Endometrial microvascular endothelial cells (primary cell): ENCODE measurements at regions not wholly inside any gene's neighbourhood (a gene's known extent, or its start where the extent isn't known, plus 50 kb on each side); places are given as distances from the start of the nearest gene placed in this dataset.
"Not testable (repeated sequence)": the region's sequence is repeated elsewhere in the genome, so short reads cannot be mapped to it uniquely, and the experiment has no call there.

Source experiments
- in situ Hi-C: cut with HindIII; loops from 2 replicates; pipeline ENCODE4 v1.10.0; 2017; ENCODE audit warnings: low sequenced_read_pairs, low pct_unique_long_range_greater_than_20kb; ENCODE audit errors: inconsistent ontology term

DNA sequence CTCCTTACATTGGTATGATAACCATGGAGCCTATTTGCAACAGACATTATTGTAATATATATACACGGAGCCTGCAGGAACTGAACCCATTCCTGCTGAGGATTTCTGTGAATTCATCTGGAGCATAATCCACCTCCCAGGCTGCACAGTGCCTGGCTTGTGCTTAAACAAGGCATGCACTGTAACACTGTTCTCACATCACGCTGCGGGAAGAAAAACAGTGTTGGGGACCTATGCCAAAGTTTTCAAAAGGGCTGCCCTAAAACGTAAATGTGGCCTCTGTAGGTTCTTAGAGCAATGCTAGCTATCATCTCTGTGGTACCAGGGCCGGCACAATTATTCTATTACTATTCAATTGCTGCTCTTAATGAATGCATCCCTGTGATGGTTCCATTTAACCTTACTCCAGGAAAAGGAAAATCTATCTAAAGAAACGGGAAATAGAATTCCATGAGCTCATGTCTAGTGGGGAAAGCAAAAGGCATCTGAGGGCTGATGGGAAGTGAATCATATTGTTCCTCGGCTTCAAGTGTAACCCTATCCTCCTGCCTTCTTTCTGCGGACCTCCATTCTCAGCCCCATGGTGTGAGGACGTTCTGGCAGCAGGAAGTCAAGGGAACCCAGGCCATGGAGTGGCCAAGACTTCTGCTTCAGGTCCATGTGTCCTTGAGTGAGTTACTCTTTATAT is 525.5 kb downstream of the SOX6 start:
- in situ Hi-C loops = no loop called here

DNA sequence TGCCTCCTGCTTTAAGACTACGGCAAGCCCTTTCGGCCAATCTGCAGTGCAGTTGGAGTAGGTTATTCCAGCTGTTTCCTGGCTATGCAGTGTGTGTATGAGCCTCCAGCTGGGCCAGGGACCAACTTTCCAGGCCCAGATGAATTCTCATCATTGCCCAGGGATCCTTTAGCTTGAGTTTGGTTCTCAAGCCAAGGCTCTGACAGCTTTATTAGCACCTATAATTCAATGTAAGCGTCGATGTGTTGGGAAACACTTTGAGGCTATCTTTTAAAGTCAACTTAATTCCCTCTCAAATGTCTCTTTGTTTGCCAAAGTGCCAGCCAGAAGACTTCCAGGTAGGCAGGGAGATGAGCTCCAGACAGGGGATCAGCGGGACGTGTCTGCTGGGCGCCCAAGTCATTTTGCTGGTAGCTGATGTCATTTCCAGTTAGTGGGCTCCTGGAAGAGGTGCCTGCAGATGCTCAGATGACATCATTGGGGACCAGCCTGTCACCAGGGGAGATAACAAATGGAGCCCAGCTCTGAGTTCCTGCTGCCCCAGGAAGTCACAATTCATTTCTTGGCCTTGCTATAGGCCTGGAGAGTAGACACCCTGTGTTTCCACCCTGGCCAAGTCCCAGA is 520.4 kb downstream of the SOX6 start:
- in situ Hi-C loops = no loop called here

- in situ Hi-C loops = no loop called here
Observed at GRCh38 chr11:15836795-15837194, 519.6 kb downstream of the SOX6 start.

- in situ Hi-C loops = no loop called here
Observed at GRCh38 chr11:15837901-15838489, 518.4 kb downstream of the SOX6 start.

DNA sequence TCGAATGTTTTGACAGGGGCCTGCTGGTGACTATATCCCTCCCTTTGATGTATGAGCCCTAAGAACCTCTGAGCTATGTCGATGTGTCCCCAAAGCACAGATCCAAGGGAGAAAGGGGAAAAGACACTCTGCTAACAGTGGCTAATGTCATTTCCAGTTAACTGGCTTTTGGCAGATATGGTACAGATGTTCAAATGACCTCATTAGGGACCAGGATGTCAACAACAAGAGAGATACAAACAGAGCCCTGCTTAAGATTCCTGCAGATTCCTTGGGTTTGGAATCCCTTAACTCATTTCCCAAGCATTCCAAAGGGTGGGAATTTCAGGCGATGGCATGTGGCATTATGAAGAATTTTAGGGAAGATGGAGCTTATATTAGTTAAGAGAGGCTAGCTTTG is 517.3 kb downstream of the SOX6 start:
- in situ Hi-C loops = no loop called here

DNA sequence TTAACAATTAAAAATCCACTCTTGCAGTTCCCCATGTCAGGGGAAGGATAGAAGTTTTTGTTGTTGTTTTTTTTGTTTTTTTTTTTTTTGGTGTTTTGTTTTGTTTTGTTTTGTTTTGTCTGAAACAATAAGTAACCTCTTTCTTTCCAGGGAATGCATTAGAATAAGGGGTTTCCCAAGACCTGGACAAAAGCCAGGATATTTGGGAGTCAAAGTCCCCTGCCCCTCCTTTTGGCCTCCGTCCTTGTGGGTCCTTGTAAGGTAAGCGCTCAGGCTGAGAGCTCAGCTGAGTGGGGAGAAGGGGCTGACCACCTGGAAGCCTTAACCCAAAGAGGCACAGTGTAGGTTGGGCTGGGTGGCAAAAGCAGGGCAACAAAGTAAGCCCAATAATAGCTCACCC is 515.4 kb downstream of the SOX6 start:
- in situ Hi-C loops = no loop called here

DNA sequence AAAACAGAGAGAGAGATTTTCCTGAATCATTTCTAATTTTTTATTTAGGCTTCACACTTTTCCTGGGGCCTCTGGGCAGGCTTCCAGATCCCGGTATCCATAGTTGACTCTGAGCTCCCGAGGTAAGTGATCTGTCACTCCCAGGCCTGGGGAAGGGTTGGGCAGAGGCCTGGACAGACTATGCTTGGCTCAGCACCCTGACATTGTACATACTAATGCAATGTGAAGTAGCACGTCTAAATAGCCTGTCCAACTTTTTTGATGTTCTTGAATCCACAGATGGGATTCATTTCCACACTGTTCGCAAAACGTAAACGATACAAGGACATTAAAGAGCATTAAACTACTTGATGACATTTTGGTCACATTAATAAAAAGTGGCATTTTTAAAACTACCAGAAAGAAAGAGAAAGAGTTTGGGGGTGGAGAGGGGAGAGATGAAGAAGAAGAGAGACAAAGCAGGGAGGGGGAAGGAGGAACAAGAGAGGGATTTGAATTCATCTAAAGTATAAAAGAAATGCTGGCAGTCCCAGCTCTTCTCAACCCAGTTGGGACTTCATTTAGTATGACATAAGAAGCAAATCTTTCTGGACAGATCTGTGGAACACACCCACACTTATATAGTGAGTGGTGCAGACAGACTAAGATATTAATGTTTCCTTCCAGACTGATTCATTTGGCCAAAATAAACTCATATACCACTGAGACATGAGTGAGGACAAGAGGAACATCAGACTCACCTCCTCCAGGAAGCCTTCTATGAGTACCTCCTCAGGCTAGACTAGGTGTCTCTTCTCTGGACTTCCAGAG is 514.2 kb downstream of the SOX6 start:
- in situ Hi-C loops = no loop called here

- in situ Hi-C loops = no loop called here
Observed at GRCh38 chr11:15843309-15843872, 513.0 kb downstream of the SOX6 start.

- in situ Hi-C loops = no loop called here
Observed at GRCh38 chr11:15845261-15845660, 511.1 kb downstream of the SOX6 start.

DNA sequence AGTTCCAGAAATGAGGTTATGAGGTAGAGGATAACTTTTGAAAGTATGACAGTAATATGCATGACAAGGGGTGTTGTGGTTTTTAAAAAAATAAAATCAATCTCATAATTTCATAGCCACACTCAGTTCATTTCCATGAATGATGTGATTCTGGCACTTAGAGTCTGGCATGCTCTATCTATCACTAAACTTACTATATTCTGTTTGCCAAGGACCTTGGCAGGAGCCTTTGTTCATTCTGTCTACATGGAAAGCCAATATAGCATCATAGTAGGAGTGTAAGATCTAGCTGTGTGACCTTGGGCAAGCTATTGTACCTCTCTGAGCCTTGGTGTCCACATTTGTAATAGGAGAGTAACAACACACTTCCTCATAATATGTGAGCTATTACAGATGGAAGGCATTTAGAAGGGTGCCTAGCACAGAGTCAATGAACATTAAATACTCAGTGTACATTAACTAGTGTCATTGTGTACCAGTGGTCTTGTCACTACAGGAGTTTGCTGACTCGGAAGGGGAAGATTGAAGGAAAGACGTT is 507.6 kb downstream of the SOX6 start:
- in situ Hi-C loops = no loop called here

GRCh38 chr11:15849257-15849656 is 507.1 kb downstream of the SOX6 start:
- in situ Hi-C loops = no loop called here

- in situ Hi-C loops = not testable (repeated sequence)
Observed at GRCh38 chr11:15850335-15850734, 506.0 kb downstream of the SOX6 start.

DNA sequence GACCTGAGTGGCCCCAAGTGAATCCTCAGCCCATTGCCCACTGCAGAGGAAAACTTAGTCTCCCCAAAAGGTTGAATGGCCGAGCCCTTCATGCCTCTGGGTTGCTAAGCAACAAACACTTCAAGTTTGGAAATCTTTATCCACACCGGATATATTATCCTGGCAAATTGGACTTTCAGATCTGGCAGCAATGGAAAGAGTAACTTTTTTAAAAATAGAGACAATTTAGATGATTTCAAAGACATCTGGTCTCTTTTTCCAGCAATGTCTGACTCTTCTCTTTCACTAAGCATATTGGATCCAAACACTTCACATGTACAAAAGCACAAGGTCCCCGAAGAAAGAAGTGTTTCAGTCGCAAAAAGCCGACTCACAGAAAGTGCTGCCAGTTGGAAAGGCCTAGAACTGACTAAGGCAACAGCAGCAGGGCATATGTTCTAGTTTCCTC is 505.3 kb downstream of the SOX6 start:
- in situ Hi-C loops = no loop called here

DNA sequence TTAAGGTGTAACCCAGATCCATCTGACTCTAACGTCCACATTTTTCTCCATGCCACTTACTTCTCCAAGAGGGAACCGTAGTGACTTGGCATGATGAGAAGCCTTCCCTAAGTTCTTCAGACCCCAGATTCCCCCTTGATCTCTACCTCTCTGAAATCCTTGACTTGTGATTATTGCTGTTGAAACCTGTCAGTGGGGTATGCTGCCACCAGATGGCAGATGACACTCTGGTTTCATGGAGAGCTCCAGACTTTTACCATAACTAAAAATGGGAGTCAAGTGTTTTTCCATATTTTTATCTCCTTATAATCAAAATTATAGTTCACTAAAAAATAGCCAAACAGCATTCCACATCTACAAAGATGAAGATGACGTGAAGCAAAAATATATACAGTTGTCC is 504.2 kb downstream of the SOX6 start:
- in situ Hi-C loops = no loop called here

- in situ Hi-C loops = no loop called here
Observed at GRCh38 chr11:15854245-15854644, 502.1 kb downstream of the SOX6 start.

DNA sequence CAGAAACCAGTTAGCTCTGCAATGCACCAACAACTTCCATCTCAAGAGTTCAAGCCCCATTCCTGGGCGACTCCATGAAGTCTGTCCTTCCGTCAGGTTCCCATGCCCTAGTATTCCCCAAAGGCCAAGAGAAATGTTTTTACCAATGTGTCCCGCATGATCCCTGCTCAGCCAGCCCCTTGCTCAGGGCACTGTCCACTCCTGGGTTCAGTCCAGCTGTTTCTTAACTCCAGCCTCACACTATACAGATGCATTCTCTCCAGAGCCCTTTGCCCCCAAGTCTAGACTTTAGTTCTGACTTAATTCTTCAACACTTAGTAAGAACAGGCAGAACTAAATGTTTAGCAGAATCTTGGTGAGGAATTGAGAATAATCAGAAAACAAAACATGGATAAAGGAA is 497.5 kb downstream of the SOX6 start:
- in situ Hi-C loops = no loop called here

GRCh38 chr11:15859411-15859810 is 496.9 kb downstream of the SOX6 start:
- in situ Hi-C loops = no loop called here

- in situ Hi-C loops = no loop called here
Observed at GRCh38 chr11:15861256-15861655, 495.1 kb downstream of the SOX6 start.

DNA sequence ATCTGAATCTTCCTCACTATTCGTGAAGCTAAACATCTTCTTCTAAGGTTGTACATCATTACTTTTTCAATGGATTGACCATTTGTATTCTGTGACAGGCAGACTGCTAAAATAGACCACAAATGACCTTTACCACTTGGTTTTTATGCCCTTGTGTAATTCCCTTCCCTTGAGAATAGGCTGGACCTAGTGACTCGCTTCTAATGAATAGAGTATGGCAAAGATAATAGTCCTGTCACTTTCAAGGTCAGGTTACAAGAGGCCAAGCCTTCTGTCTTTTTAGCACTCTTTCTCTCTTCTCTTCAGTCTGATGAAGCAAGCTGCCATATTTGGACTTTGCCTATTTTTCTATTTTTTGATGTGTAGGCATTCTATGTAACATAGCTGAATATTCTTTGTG is 492.9 kb downstream of the SOX6 start:
- in situ Hi-C loops = no loop called here
